ENCODE measurements at regions not wholly inside any gene's neighbourhood (a gene's known extent, or its start where the extent isn't known, plus 50 kb on each side); places are given as distances from the start of the nearest gene placed in this dataset.

DNA sequence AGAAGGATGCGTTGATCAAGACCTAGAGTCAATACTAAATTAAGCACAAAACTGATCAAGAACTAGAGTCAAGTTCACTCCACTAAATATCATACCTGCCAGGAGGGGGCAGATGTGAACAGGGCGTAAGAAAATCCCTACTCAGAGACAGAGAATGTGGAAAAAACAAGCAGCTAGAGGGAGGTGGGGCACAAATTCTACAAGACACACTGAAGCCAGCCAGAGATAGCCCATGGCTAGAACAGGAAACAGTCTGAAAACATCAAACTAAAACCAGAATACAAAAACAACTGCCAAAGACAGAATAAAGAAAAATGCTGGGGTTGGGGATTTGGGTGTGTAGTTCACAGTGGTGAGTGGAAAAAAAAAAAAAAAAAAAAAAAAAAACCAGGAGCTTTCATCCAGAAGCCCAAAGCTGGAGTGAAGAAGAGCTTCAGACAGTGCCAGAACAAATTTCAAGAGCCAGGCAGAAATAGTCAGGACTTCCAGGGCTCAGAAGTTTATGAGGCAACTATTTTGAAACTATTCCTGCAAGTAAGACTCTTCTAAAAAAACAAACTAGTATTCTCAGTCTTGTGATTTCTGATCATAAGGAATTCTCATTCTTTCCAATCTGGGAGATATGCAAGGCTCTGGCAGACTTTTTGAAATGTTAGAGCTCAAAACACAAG, 118.3 kb downstream of the CCDC71L start:
- no peaks in the 10 kb centered on the region for H3K9me3 ChIP-seq
- no peak overlapping the region for H3K4me3 ChIP-seq
- TF ChIP-seq POLR2A (IDR thresholded peaks at IDR 0.05), result no peak
- TF ChIP-seq CTCF (IDR thresholded peaks at IDR 0.05), result peak; percentile 31 to 75 (median 71)
- peak; percentile 6 for TF ChIP-seq POLR2AphosphoS5 (IDR thresholded peaks at IDR 0.05)
- TF ChIP-seq EP300 (IDR thresholded peaks at IDR 0.05), result no peak
- peak overlapping the region; percentile 60 to 81 (median 64) for H3K27ac ChIP-seq
- H3K27me3 ChIP-seq, result no peaks in the 10 kb centered on the region
- WGBS, 2 donors (ENCODE audit: low coverage in 1 of 2), result 23 to 25% methylated on average over 2 of the region's 2 CpGs
- peaks cover 7 to 20% (median 10%) of the 10 kb centered on the region in 3 donors for H3K4me1 ChIP-seq
- peak; percentile 88 for ATAC-seq
- H3K36me3 ChIP-seq, result no peaks in the 10 kb centered on the region

DNA sequence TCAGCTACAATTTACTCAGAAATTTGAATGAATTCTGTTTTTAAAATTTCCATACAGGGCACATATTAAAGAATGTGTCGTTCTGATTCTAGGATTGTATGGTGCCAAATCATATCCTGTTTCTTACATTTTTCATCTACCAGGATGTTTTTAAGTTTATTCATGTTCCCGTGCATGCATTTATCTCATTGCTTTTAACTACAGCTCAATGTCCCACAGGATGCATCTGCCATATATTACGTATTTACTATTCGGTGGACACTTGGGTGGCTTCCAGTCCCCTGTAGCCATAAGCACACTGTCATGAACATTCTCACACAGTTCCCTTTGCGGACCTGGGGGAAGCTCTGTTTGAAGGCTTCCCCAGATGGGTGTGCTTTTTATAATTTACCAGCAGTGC, 122.3 kb downstream of the CCDC71L start:
- H3K4me1 ChIP-seq, result peaks cover 7 to 20% (median 10%) of the 10 kb centered on the region in 3 donors
- no peak overlapping the region for H3K27ac ChIP-seq
- H3K27me3 ChIP-seq, result no peaks in the 10 kb centered on the region
- no peak overlapping the region for H3K4me3 ChIP-seq
- no peaks in the 10 kb centered on the region for H3K9me3 ChIP-seq
- H3K36me3 ChIP-seq, result no peaks in the 10 kb centered on the region
- 63 to 64% methylated on average over 5 of the region's 5 CpGs for WGBS, 2 donors (ENCODE audit: low coverage in 1 of 2)
- no peak for ATAC-seq
- no peak for TF ChIP-seq POLR2A (IDR thresholded peaks at IDR 0.05)
- TF ChIP-seq CTCF (IDR thresholded peaks at IDR 0.05), result no peak
- TF ChIP-seq EP300 (IDR thresholded peaks at IDR 0.05), result no peak
- TF ChIP-seq POLR2AphosphoS5 (IDR thresholded peaks at IDR 0.05), result no peak

DNA sequence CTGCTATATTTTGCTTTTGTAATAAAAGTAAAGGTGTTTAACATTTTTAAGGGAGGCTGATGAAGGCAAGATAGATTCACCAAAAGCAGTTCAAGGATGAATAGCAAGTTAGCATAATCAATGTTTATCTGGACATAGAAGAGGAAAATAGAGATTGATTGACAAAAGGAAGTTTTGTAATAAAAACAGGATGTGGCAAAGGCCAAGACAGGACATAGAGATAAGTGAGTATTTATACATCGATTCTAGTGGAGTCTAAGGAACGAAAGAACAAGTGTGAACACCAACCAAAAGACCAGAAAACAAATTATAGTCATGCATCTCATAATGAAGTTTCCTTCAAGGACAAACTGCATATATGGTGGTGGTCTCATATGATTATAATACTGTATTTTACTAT, 123.8 kb downstream of the CCDC71L start:
- Histone ChIP-seq H3K27me3 (no peaks in the 10 kb centered on the region), H3K36me3 (no peaks in the 10 kb centered on the region), H3K9me3 (no peaks in the 10 kb centered on the region), H3K4me1 (peaks cover 0 to 4% (median 0%) of the 10 kb centered on the region in 3 donors), H3K27ac (no peak overlapping the region), H3K4me3 (no peak overlapping the region)
- no peak for ATAC-seq
- WGBS, 2 donors (ENCODE audit: low coverage in 1 of 2), result 55 to 60% methylated on average over 2 of the region's 2 CpGs
- no peak for TF ChIP-seq POLR2A (IDR thresholded peaks at IDR 0.05)
- no peak for TF ChIP-seq EP300 (IDR thresholded peaks at IDR 0.05)
- TF ChIP-seq CTCF (IDR thresholded peaks at IDR 0.05), result no peak
- TF ChIP-seq POLR2AphosphoS5 (IDR thresholded peaks at IDR 0.05), result no peak

DNA sequence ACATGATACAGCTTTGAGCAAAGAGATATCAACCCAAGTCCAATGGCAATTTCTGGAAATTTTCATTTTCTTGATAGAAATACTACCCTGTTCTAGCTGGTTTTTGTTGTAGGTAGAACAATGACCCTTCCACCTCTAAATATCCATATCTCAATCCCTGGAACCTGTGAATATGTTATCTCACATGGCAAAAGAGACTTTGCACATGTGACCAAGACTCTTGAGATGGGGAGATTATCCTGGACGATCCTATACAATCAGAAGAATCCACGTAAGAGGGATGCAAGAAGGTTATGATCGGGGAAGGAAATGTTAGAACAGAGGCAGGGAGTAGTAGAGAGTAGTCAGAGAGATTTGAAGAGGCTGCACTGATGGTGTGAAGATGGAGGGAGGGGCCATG, 124.9 kb downstream of the CCDC71L start:
- Histone ChIP-seq H3K4me3 (no peak overlapping the region), H3K36me3 (no peaks in the 10 kb centered on the region), H3K4me1 (no peaks in the 10 kb centered on the region), H3K27ac (no peak overlapping the region), H3K9me3 (no peaks in the 10 kb centered on the region), H3K27me3 (no peaks in the 10 kb centered on the region)
- 84 to 90% methylated on average over 3 of the region's 3 CpGs for WGBS, 2 donors (ENCODE audit: low coverage in 1 of 2)
- no peak for ATAC-seq
- TF ChIP-seq POLR2AphosphoS5 (IDR thresholded peaks at IDR 0.05) (no peak), EP300 (IDR thresholded peaks at IDR 0.05) (no peak), CTCF (IDR thresholded peaks at IDR 0.05) (no peak), POLR2A (IDR thresholded peaks at IDR 0.05) (no peak)

DNA sequence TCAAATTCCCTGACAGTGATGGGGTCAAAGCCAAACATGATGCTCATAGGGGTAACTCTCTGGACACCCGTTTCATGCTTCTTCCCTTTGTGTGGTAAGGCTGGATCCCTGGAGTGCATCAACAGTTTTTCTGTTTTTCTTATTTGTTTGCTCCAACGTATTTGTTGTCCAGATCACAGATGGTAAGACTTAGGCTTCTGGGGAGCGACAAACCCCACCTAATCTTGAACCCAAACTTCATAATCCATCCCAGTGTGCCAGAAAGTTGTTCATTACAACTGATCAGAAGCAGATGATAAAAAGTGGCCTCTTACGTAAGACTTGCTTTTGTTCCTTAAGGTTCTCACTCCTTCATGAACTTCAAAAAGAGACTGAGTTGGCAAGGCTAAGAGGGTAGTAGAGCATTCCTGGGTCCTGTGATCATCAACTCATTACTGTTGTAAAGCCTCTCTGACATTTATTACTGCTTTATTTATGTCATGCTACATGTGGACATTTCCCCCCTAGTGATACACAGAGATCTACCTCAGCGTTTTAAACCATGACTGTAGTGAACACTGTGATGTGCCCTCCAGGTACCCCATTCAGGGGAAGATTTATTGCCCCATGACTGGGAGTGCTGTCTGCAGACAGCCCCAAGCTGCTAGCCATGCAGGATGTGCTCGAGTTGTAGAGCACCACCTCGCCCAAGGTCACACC, 125.6 kb downstream of the CCDC71L start:
- no peak for ATAC-seq
- H3K27ac ChIP-seq, result no peak overlapping the region
- H3K27me3 ChIP-seq, result no peaks in the 10 kb centered on the region
- 86 to 90% methylated on average over 5 to 6 of the region's 7 CpGs for WGBS, 2 donors (ENCODE audit: low coverage in 1 of 2)
- TF ChIP-seq POLR2AphosphoS5 (IDR thresholded peaks at IDR 0.05) (no peak), CTCF (IDR thresholded peaks at IDR 0.05) (no peak), POLR2A (IDR thresholded peaks at IDR 0.05) (no peak), EP300 (IDR thresholded peaks at IDR 0.05) (no peak)
- H3K36me3 ChIP-seq, result no peaks in the 10 kb centered on the region
- H3K9me3 ChIP-seq, result no peaks in the 10 kb centered on the region
- H3K4me3 ChIP-seq, result no peak overlapping the region
- no peaks in the 10 kb centered on the region for H3K4me1 ChIP-seq
